HEK293 (cell line): ENCODE measurements at regions not wholly inside any gene's neighbourhood (a gene's known extent, or its start where the extent isn't known, plus 50 kb on each side); places are given as distances from the start of the nearest gene placed in this dataset.

Source experiments
- CTCF ChIA-PET: fragments of 350-600 bp; formaldehyde crosslinking; extraction: SDS; loops from one replicate; lab custom pipeline; 2021; ENCODE audit warnings: antibody characterized with exemption; lab: Yijun Ruan, JAX
- POLR2A ChIA-PET: fragments of 300-600 bp; formaldehyde crosslinking; extraction: SDS; loops from one replicate; lab custom pipeline; 2020; ENCODE audit warnings: antibody characterized with exemption, inconsistent platforms; lab: Yijun Ruan, JAX
- H3K27ac ChIP-seq: fragments of 200-500 bp; sonication (Bioruptor generic); 2 replicates; pipeline ENCODE4 v1.5.1; 2014; ENCODE audit warnings: low read depth, low read length, control low read depth, inconsistent platforms; ENCODE audit errors: extremely low read depth
- H3K36me3 ChIP-seq, 2 experiments: fragments of 200-500 bp in 1 of 2; sonication (Bioruptor generic) in 1 of 2; 1 replicate in 1 of 2; 2 replicates in 1 of 2; pipeline ENCODE4 v1.5.1; 2014 to 2017; ENCODE audit warnings: inconsistent platforms in 2 of 2, low read length in 2 of 2; ENCODE audit not compliant: control insufficient read depth in 2 of 2, insufficient read depth in 1 of 2
- H3K4me1 ChIP-seq: fragments of 200-500 bp; sonication (Bioruptor generic); 2 replicates; pipeline ENCODE4 v1.5.1; 2014; ENCODE audit warnings: mild to moderate bottlenecking, low read length, inconsistent platforms; ENCODE audit not compliant: control insufficient read depth, insufficient read depth
- H3K4me3 ChIP-seq: 2 replicates; pipeline ENCODE4 v1.5.1; 2011; ENCODE audit warnings: low read depth, mild to moderate bottlenecking, control low read depth, low read length, moderate library complexity
- H3K9me3 ChIP-seq: fragments of 200-500 bp; sonication (Bioruptor generic); 2 replicates; pipeline ENCODE4 v1.5.1; 2014; ENCODE audit warnings: low read depth, low read length, inconsistent platforms; ENCODE audit not compliant: control insufficient read depth, insufficient read depth
- BCL11B ChIP-seq: fragments of 450-650 bp; formaldehyde crosslinking; IDR thresholded peaks from 2 replicates; pipeline ENCODE4 v1.5.1; 2016; ENCODE audit warnings: low read depth, missing biosample characterization, missing genetic modification characterization
- MEIS1 ChIP-seq: sonication (generic); formaldehyde crosslinking; IDR thresholded peaks from 2 replicates; pipeline ENCODE4 v1.8.1; 2022; ENCODE audit warnings: missing genetic modification reagents, mild to moderate bottlenecking, borderline replicate concordance
- OVOL3 ChIP-seq: fragments of 450-650 bp; formaldehyde crosslinking; IDR thresholded peaks from 2 replicates; pipeline ENCODE4 v1.5.1; 2016; ENCODE audit warnings: missing biosample characterization, missing genetic modification characterization
- SP2 ChIP-seq: fragments of 450-650 bp; formaldehyde crosslinking; IDR thresholded peaks from 2 replicates; pipeline ENCODE4 v1.5.1; 2016; ENCODE audit warnings: missing biosample characterization, missing genetic modification characterization
- ZFP37 ChIP-seq: fragments of 450-650 bp; formaldehyde crosslinking; IDR thresholded peaks from 2 replicates; pipeline ENCODE4 v1.5.1; 2016; ENCODE audit warnings: missing biosample characterization, missing genetic modification characterization
- ZFP41 ChIP-seq: fragments of 450-650 bp; formaldehyde crosslinking; IDR thresholded peaks from 2 replicates; pipeline ENCODE4 v1.5.1; 2016; ENCODE audit warnings: missing biosample characterization, missing genetic modification characterization, borderline replicate concordance
- ZNF184 ChIP-seq: fragments of 450-650 bp; IDR thresholded peaks from 2 replicates; pipeline ENCODE4 v1.5.1; 2018; ENCODE audit warnings: missing biosample characterization, mild to moderate bottlenecking, missing genetic modification characterization
- ZNF202 ChIP-seq: fragments of 450-650 bp; formaldehyde crosslinking; IDR thresholded peaks from 2 replicates; pipeline ENCODE4 v1.5.1; 2016; ENCODE audit warnings: missing biosample characterization, missing genetic modification characterization, borderline replicate concordance
- ZNF221 ChIP-seq: fragments of 450-650 bp; formaldehyde crosslinking; IDR thresholded peaks from 2 replicates; pipeline ENCODE4 v1.5.1; 2017; ENCODE audit warnings: missing biosample characterization, missing genetic modification characterization, borderline replicate concordance
- ZNF37A ChIP-seq: fragments of 450-650 bp; IDR thresholded peaks from 2 replicates; pipeline ENCODE4 v1.5.1; 2018; ENCODE audit warnings: missing biosample characterization, missing genetic modification characterization
- ZNF558 ChIP-seq: fragments of 450-650 bp; formaldehyde crosslinking; IDR thresholded peaks from 2 replicates; pipeline ENCODE4 v1.5.1; 2016; ENCODE audit warnings: missing biosample characterization, missing genetic modification characterization
- ZNF561 ChIP-seq: fragments of 450-650 bp; IDR thresholded peaks from 2 replicates; pipeline ENCODE4 v1.5.1; 2018; ENCODE audit warnings: missing biosample characterization, missing genetic modification characterization, borderline replicate concordance
- ZNF596 ChIP-seq: fragments of 450-650 bp; IDR thresholded peaks from 2 replicates; pipeline ENCODE4 v1.5.0; 2018; ENCODE audit warnings: missing biosample characterization, mild to moderate bottlenecking, missing genetic modification characterization, moderate library complexity
- ZNF629 ChIP-seq: fragments of 450-650 bp; formaldehyde crosslinking; IDR thresholded peaks from 2 replicates; pipeline ENCODE4 v1.5.1; 2017; ENCODE audit warnings: missing biosample characterization, missing genetic modification characterization
- ZNF677 ChIP-seq: fragments of 450-650 bp; IDR thresholded peaks from 2 replicates; pipeline ENCODE4 v1.5.0; 2018; ENCODE audit warnings: missing biosample characterization, mild to moderate bottlenecking, missing genetic modification characterization, moderate library complexity
- ZNF776 ChIP-seq: fragments of 450-650 bp; formaldehyde crosslinking; IDR thresholded peaks from 2 replicates; pipeline ENCODE4 v1.5.0; 2017; ENCODE audit warnings: missing biosample characterization, missing genetic modification characterization, borderline replicate concordance
- ZNF777 ChIP-seq: fragments of 450-650 bp; formaldehyde crosslinking; IDR thresholded peaks from 2 replicates; pipeline ENCODE4 v1.5.1; 2017; ENCODE audit warnings: missing biosample characterization, missing genetic modification characterization, borderline replicate concordance
- ZSCAN23 ChIP-seq: fragments of 450-650 bp; formaldehyde crosslinking; IDR thresholded peaks from 2 replicates; pipeline ENCODE4 v1.5.1; 2016; ENCODE audit warnings: missing biosample characterization, missing genetic modification characterization
- ZSCAN30 ChIP-seq: fragments of 450-650 bp; IDR thresholded peaks from 2 replicates; pipeline ENCODE4 v1.5.1; 2018; ENCODE audit warnings: missing biosample characterization, mild to moderate bottlenecking, missing genetic modification characterization, moderate library complexity
- TF ChIP-seq, protein P1 (sequence below): fragments of 450-650 bp; formaldehyde crosslinking; IDR thresholded peaks from 2 replicates; pipeline ENCODE4 v1.5.1; 2016; ENCODE audit warnings: missing biosample characterization, missing genetic modification characterization
- TF ChIP-seq, protein P2 (sequence below): fragments of 450-650 bp; formaldehyde crosslinking; IDR thresholded peaks from 2 replicates; pipeline ENCODE4 v1.5.1; 2016; ENCODE audit warnings: missing biosample characterization, missing genetic modification characterization
- TF ChIP-seq, protein P3 (sequence below): fragments of 450-650 bp; formaldehyde crosslinking; optimal IDR thresholded peaks from 2 replicates; pipeline ENCODE3; 2016; ENCODE audit warnings: missing biosample characterization, mild to moderate bottlenecking, missing genetic modification characterization
- TF ChIP-seq, protein P4 (sequence below): fragments of 450-650 bp; formaldehyde crosslinking; IDR thresholded peaks from 2 replicates; pipeline ENCODE4 v1.5.1; 2016; ENCODE audit warnings: missing biosample characterization, missing genetic modification characterization
- TF ChIP-seq, protein P5 (sequence below): fragments of 450-650 bp; formaldehyde crosslinking; IDR thresholded peaks from 2 replicates; pipeline ENCODE4 v1.5.1; 2016; ENCODE audit warnings: missing biosample characterization, missing genetic modification characterization, borderline replicate concordance

DNA sequence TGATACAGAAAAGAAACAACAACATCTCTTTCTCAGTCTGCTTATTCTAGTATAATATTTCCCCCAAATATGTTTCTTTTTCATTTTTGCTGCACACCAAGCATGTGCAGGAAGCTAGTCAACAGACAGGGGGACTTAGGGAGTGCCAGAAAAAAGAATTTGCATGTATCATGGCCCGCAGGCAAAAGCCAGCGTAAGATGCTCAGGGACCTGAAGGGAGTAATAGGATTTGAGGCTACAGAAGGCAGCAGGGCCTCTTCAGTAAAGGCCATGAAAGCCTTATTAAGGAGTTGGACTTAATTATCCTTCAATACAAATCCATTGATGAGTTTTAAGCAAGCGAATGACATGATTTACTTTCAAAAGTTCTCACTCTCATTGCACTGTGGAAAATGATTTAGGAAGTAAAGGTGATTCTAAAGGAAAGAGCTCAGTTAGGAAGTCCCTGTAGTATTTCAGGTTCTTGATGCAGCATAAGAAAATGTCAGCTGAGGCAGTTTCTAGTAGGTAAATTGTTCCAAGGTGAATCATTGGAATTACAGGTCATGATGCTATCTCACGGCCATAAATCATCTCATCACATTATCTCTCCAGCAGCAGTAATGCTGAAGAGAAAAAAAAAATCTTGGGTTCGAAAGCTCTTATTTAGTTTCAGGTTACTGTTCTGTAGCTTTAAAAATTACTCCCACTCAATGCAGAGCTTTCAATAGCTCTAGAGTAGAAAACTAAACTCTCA is 94.8 kb downstream of the PTCHD4 start:
- TF ChIP-seq ZNF184 (tag by site-specific recombination) (no peak), ZSCAN30 (tag by site-specific recombination) (no peak), ZNF221 (no peak), ZNF561 (no peak), ZNF677 (tag by site-specific recombination) (no peak), ZNF558 (no peak), MEIS1 (no peak)
- TF ChIP-seq, protein P1, sequence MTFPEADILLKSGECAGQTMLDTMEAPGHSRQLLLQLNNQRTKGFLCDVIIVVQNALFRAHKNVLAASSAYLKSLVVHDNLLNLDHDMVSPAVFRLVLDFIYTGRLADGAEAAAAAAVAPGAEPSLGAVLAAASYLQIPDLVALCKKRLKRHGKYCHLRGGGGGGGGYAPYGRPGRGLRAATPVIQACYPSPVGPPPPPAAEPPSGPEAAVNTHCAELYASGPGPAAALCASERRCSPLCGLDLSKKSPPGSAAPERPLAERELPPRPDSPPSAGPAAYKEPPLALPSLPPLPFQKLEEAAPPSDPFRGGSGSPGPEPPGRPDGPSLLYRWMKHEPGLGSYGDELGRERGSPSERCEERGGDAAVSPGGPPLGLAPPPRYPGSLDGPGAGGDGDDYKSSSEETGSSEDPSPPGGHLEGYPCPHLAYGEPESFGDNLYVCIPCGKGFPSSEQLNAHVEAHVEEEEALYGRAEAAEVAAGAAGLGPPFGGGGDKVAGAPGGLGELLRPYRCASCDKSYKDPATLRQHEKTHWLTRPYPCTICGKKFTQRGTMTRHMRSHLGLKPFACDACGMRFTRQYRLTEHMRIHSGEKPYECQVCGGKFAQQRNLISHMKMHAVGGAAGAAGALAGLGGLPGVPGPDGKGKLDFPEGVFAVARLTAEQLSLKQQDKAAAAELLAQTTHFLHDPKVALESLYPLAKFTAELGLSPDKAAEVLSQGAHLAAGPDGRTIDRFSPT (tag by site-specific recombination) = no peak
- TF ChIP-seq, protein P2, sequence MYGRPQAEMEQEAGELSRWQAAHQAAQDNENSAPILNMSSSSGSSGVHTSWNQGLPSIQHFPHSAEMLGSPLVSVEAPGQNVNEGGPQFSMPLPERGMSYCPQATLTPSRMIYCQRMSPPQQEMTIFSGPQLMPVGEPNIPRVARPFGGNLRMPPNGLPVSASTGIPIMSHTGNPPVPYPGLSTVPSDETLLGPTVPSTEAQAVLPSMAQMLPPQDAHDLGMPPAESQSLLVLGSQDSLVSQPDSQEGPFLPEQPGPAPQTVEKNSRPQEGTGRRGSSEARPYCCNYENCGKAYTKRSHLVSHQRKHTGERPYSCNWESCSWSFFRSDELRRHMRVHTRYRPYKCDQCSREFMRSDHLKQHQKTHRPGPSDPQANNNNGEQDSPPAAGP (tag by site-specific recombination) = no peak
- CTCF ChIA-PET = no interaction called here
- no peaks in the 10 kb centered on the region for H3K4me1 ChIP-seq
- H3K4me3 ChIP-seq = no peak overlapping the region
- H3K27ac ChIP-seq = no peak overlapping the region
- POLR2A ChIA-PET = no interaction called here
- H3K36me3 ChIP-seq = no peaks in the 10 kb centered on the region
- H3K9me3 ChIP-seq = no peaks in the 10 kb centered on the region

DNA sequence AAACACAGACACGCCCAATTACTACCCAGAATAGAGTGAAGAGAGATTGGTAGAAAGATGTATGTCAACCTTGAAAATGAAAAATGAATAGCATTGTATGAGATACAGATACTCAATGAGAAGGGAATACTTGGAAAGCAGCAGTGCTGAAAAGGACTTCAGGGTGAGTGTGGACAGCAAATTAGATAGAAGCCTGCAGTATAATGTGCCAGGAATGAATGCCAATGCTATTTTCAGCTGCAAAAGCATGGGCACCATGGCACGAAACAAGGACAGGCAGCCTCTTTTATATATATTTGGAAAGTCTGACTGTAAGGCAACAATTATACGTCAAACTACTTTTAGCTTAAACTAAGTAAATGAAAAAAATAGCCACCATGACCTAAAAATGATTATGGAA is 118.2 kb downstream of the PTCHD4 start:
- no peak overlapping the region for H3K4me3 ChIP-seq
- ChIA-PET POLR2A (no interaction called here), CTCF (no interaction called here)
- TF ChIP-seq ZNF776 (tag by site-specific recombination) (no peak), ZNF37A (tag by site-specific recombination) (no peak), OVOL3 (tag by site-specific recombination) (no peak), ZFP37 (no peak), BCL11B (no peak), SP2 (tag by site-specific recombination) (no peak), ZNF596 (tag by site-specific recombination) (no peak), ZNF777 (tag by site-specific recombination) (no peak), ZNF202 (tag by site-specific recombination) (no peak), ZNF629 (tag by site-specific recombination) (no peak), ZFP41 (tag by site-specific recombination) (no peak), ZSCAN23 (tag by site-specific recombination) (no peak)
- TF ChIP-seq, protein P3, sequence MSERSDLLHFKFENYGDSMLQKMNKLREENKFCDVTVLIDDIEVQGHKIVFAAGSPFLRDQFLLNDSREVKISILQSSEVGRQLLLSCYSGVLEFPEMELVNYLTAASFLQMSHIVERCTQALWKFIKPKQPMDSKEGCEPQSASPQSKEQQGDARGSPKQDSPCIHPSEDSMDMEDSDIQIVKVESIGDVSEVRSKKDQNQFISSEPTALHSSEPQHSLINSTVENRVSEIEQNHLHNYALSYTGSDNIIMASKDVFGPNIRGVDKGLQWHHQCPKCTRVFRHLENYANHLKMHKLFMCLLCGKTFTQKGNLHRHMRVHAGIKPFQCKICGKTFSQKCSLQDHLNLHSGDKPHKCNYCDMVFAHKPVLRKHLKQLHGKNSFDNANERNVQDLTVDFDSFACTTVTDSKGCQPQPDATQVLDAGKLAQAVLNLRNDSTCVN (tag by site-specific recombination) = no peak
- TF ChIP-seq, protein P4, sequence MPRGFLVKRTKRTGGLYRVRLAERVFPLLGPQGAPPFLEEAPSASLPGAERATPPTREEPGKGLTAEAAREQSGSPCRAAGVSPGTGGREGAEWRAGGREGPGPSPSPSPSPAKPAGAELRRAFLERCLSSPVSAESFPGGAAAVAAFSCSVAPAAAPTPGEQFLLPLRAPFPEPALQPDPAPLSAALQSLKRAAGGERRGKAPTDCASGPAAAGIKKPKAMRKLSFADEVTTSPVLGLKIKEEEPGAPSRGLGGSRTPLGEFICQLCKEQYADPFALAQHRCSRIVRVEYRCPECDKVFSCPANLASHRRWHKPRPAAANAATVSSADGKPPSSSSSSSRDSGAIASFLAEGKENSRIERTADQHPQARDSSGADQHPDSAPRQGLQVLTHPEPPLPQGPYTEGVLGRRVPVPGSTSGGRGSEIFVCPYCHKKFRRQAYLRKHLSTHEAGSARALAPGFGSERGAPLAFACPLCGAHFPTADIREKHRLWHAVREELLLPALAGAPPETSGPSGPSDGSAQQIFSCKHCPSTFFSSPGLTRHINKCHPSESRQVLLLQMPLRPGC (tag by site-specific recombination) = no peak
- TF ChIP-seq, protein P5, sequence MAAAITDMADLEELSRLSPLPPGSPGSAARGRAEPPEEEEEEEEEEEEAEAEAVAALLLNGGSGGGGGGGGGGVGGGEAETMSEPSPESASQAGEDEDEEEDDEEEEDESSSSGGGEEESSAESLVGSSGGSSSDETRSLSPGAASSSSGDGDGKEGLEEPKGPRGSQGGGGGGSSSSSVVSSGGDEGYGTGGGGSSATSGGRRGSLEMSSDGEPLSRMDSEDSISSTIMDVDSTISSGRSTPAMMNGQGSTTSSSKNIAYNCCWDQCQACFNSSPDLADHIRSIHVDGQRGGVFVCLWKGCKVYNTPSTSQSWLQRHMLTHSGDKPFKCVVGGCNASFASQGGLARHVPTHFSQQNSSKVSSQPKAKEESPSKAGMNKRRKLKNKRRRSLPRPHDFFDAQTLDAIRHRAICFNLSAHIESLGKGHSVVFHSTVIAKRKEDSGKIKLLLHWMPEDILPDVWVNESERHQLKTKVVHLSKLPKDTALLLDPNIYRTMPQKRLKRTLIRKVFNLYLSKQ (tag by site-specific recombination) = no peak
- no peaks in the 10 kb centered on the region for H3K36me3 ChIP-seq
- no peak overlapping the region for H3K27ac ChIP-seq
- H3K4me1 ChIP-seq = no peaks in the 10 kb centered on the region
- H3K9me3 ChIP-seq = no peaks in the 10 kb centered on the region
